Neural progenitor cell (in vitro differentiated cells): ENCODE measurements at regions not wholly inside any gene's neighbourhood (a gene's known extent, or its start where the extent isn't known, plus 50 kb on each side); places are given as distances from the start of the nearest gene placed in this dataset.

Experiments used
- DNase-seq: peaks from one replicate; pipeline ENCODE4 v3.0.0-alpha.2; 2016; ENCODE audit warnings: low spot score
- H2AFZ ChIP-seq: fragments of 200-600 bp; sonication (generic); replicated peaks from 2 replicates; pipeline ENCODE4 v1.6.1; 2016; ENCODE audit warnings: antibody characterized with exemption
- H3F3A ChIP-seq: fragments of 200-600 bp; sonication (generic); 2 replicates; pipeline ENCODE4 v1.6.1; 2016; ENCODE audit warnings: antibody characterized with exemption, low read depth
- H3K27ac ChIP-seq: fragments of 200-600 bp; sonication (generic); 2 replicates; pipeline ENCODE4 v1.5.1; 2016; ENCODE audit warnings: mild to moderate bottlenecking
- H3K27me3 ChIP-seq: fragments of 200-600 bp; sonication (generic); 2 replicates; pipeline ENCODE4 v1.6.1; 2016; ENCODE audit warnings: mild to moderate bottlenecking, moderate library complexity
- H3K36me3 ChIP-seq: fragments of 200-600 bp; sonication (generic); 2 replicates; pipeline ENCODE4 v1.5.1; 2016
- H3K4me1 ChIP-seq: fragments of 200-600 bp; sonication (generic); 2 replicates; pipeline ENCODE4 v1.6.1; 2016; ENCODE audit warnings: mixed run types
- H3K4me2 ChIP-seq: fragments of 200-600 bp; sonication (generic); 2 replicates; pipeline ENCODE4 v1.6.1; 2016
- H3K4me3 ChIP-seq: fragments of 200-600 bp; sonication (generic); 2 replicates; pipeline ENCODE4 v1.5.1; 2016
- H3K79me2 ChIP-seq: fragments of 200-600 bp; sonication (generic); 2 replicates; pipeline ENCODE4 v1.6.1; 2016; ENCODE audit warnings: low read depth
- H3K9ac ChIP-seq: fragments of 200-600 bp; sonication (generic); 2 replicates; pipeline ENCODE4 v1.6.1; 2016
- H3K9me3 ChIP-seq: fragments of 200-600 bp; sonication (generic); 2 replicates; pipeline ENCODE4 v1.5.1; 2016; ENCODE audit warnings: low read depth
- H4K20me1 ChIP-seq: fragments of 200-600 bp; sonication (generic); 2 replicates; pipeline ENCODE4 v1.6.1; 2016; ENCODE audit warnings: low read depth
- H3K27ac Mint-ChIP-seq: 3 replicates; pipeline ENCODE4 v1.8.0; 2021; ENCODE audit warnings: mixed read lengths
- H3K27me3 Mint-ChIP-seq: 2 replicates; pipeline ENCODE4 v1.8.0; 2022; ENCODE audit warnings: low read depth, mild to moderate bottlenecking, inconsistent platforms, moderate library complexity, mixed read lengths; ENCODE audit not compliant: insufficient read depth
- H3K36me3 Mint-ChIP-seq: 3 replicates; pipeline ENCODE4 v1.8.0; 2021; ENCODE audit warnings: mixed read lengths
- H3K4me1 Mint-ChIP-seq: 3 replicates; pipeline ENCODE4 v1.8.0; 2021; ENCODE audit warnings: mixed read lengths
- H3K4me3 Mint-ChIP-seq: 3 replicates; pipeline ENCODE4 v1.8.0; 2021; ENCODE audit warnings: mild to moderate bottlenecking, moderate library complexity, mixed read lengths
- H3K9me3 Mint-ChIP-seq: 3 replicates; pipeline ENCODE4 v1.8.0; 2020; ENCODE audit warnings: mixed read lengths
- EZH2 ChIP-seq: fragments of 200-600 bp; sonication (generic); IDR thresholded peaks from 2 replicates; pipeline ENCODE4 v1.6.1; 2017; ENCODE audit warnings: antibody characterized with exemption, mild to moderate bottlenecking, moderate library complexity
- EZH2phosphoT487 ChIP-seq: fragments of 200-600 bp; sonication (generic); IDR thresholded peaks from 2 replicates; pipeline ENCODE4 v1.6.1; 2017; ENCODE audit warnings: antibody characterized with exemption
- TF ChIP-seq, protein P1 (sequence below): fragments of 200-600 bp; sonication (generic); IDR thresholded peaks from 2 replicates; pipeline ENCODE4 v1.5.1; 2017; ENCODE audit warnings: antibody characterized with exemption, mild to moderate bottlenecking

DNA sequence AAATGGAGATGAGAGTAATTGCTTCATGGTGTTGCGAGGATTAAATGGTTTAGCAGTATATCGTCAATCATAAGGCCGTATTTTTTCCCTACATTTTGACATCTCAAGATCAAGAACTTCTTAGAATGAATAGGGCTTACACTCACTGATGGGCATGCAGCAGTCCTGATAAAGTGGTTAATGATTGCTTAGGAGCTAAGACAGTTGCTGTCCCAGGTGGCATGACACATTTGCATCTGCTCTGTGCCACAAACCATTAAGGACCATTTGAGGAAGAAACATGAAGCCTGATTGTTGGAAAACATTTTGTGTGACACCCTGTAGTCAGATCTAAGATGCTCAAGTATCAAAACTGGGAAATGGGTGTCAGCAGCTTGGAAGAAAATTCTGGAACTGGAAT lies 81.0 kb upstream of the SGIP1 start:
- no peak overlapping the region for H3K27ac Mint-ChIP-seq
- H3K4me2 ChIP-seq: no peak overlapping the region
- no peaks in the 10 kb centered on the region for H3K27me3 ChIP-seq
- no peaks in the 10 kb centered on the region for H3K9me3 ChIP-seq
- H3K4me1 ChIP-seq: no peaks in the 10 kb centered on the region
- H3K27ac ChIP-seq: no peak overlapping the region
- no peaks in the 10 kb centered on the region for H3K36me3 ChIP-seq
- H3K4me3 Mint-ChIP-seq: no peak overlapping the region
- no peaks in the 10 kb centered on the region for H3F3A ChIP-seq
- no peaks in the 10 kb centered on the region for H4K20me1 ChIP-seq
- no peaks in the 10 kb centered on the region for H3K27me3 Mint-ChIP-seq
- no peaks in the 10 kb centered on the region for H3K36me3 Mint-ChIP-seq
- H3K4me3 ChIP-seq: no peak overlapping the region
- no peaks in the 10 kb centered on the region for H3K79me2 ChIP-seq
- TF ChIP-seq EZH2: no peak
- no peak for TF ChIP-seq EZH2phosphoT487
- TF ChIP-seq, protein P1, sequence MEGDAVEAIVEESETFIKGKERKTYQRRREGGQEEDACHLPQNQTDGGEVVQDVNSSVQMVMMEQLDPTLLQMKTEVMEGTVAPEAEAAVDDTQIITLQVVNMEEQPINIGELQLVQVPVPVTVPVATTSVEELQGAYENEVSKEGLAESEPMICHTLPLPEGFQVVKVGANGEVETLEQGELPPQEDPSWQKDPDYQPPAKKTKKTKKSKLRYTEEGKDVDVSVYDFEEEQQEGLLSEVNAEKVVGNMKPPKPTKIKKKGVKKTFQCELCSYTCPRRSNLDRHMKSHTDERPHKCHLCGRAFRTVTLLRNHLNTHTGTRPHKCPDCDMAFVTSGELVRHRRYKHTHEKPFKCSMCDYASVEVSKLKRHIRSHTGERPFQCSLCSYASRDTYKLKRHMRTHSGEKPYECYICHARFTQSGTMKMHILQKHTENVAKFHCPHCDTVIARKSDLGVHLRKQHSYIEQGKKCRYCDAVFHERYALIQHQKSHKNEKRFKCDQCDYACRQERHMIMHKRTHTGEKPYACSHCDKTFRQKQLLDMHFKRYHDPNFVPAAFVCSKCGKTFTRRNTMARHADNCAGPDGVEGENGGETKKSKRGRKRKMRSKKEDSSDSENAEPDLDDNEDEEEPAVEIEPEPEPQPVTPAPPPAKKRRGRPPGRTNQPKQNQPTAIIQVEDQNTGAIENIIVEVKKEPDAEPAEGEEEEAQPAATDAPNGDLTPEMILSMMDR: no peak
- no peak for DNase-seq
- H3K9me3 Mint-ChIP-seq: no peaks in the 10 kb centered on the region
- no peak overlapping the region for H2AFZ ChIP-seq
- H3K4me1 Mint-ChIP-seq: no peaks in the 10 kb centered on the region
- H3K9ac ChIP-seq: no peak overlapping the region

DNA sequence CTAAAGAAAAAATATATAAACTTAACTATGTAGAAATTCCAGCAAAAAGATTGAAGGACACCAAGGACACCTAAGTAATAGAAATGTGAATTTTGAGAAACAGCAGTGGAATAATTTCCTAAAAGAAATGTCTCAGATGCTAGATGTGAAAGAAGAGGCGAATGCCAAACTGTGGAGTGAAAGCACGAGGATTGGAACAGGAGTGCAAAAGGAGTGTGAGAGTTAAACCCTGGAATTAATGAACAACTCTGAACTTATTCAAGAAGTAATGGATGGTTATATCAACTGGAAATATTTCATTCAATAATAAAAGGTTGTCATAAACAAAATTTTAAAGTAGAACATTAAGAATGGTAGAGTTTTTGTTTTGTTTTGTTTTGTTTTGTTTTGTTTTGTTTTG lies 78.5 kb upstream of the SGIP1 start:
- Histone ChIP-seq H3K27me3 (no peaks in the 10 kb centered on the region), H3K36me3 (no peaks in the 10 kb centered on the region), H2AFZ (no peak overlapping the region), H3K4me2 (no peak overlapping the region), H3K9ac (no peak overlapping the region), H4K20me1 (no peaks in the 10 kb centered on the region), H3K27ac (no peak overlapping the region), H3K4me1 (no peaks in the 10 kb centered on the region), H3K79me2 (no peaks in the 10 kb centered on the region), H3K9me3 (no peaks in the 10 kb centered on the region), H3K4me3 (no peak overlapping the region), H3F3A (no peaks in the 10 kb centered on the region)
- no peak for DNase-seq
- H3K4me3 Mint-ChIP-seq: no peak overlapping the region
- H3K36me3 Mint-ChIP-seq: no peaks in the 10 kb centered on the region
- no peaks in the 10 kb centered on the region for H3K27me3 Mint-ChIP-seq
- H3K9me3 Mint-ChIP-seq: no peaks in the 10 kb centered on the region
- H3K4me1 Mint-ChIP-seq: no peaks in the 10 kb centered on the region
- no peak overlapping the region for H3K27ac Mint-ChIP-seq
- TF ChIP-seq, protein P1: no peak
- TF ChIP-seq EZH2phosphoT487: no peak

DNA sequence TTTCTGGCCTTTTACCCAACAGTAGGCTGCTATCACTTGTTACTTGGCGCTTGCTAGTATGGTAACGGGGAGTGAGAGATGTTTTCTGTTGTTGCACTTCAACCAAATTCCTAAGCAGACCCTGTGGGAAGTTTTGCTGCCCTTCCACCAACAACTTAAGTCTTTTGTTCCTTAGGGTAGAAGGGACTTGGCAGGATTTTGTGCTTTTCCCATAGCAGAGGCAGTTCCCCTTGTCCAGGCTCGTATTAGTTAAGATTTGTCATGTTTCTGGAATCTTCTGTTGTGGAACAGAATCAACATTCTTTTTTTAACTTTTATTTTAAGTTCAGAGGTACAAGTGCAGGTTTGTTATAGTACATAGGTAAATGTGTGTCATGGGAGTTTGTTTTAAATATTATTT lies 73.2 kb upstream of the SGIP1 start:
- Histone ChIP-seq H2AFZ (no peak overlapping the region), H3K79me2 (no peaks in the 10 kb centered on the region), H3K27me3 (no peaks in the 10 kb centered on the region), H3K27ac (no peak overlapping the region), H3K4me3 (no peak overlapping the region), H3K9me3 (no peaks in the 10 kb centered on the region), H3K4me2 (no peak overlapping the region), H3K9ac (no peak overlapping the region), H3K36me3 (no peaks in the 10 kb centered on the region), H4K20me1 (no peaks in the 10 kb centered on the region), H3K4me1 (no peaks in the 10 kb centered on the region), H3F3A (no peaks in the 10 kb centered on the region)
- peaks cover 9% of the 10 kb centered on the region for H3K9me3 Mint-ChIP-seq
- no peaks in the 10 kb centered on the region for H3K27me3 Mint-ChIP-seq
- DNase-seq: no peak
- no peak overlapping the region for H3K4me3 Mint-ChIP-seq
- TF ChIP-seq, protein P1: no peak
- TF ChIP-seq EZH2phosphoT487: no peak
- no peak for TF ChIP-seq EZH2
- H3K27ac Mint-ChIP-seq: no peak overlapping the region
- H3K36me3 Mint-ChIP-seq: no peaks in the 10 kb centered on the region
- H3K4me1 Mint-ChIP-seq: no peaks in the 10 kb centered on the region

DNA sequence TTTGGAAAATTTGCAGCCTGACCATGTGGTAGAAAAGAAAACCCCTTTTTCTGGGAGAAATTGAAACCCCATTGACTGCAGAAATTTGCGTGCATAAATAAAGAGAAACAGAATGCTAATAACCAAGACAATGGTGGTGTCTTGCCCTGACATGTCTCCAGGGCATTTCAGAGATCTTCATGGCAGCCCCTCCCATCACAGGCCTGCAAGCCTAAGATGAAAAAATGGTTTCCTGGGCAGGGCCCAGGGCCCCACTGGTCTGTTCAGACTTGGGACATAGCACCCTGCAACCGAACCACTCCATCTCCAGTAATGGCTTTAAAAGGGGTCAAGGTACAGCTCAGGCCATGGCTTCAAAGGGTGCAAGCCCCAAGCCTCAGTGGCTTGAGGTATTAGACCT lies 71.6 kb upstream of the SGIP1 start:
- H3K36me3 Mint-ChIP-seq: no peaks in the 10 kb centered on the region
- no peak overlapping the region for H3K4me3 Mint-ChIP-seq
- H3K27ac Mint-ChIP-seq: no peak overlapping the region
- no peak for DNase-seq
- TF ChIP-seq, protein P1: no peak
- TF ChIP-seq EZH2phosphoT487 (no peak), EZH2 (no peak)
- H3K4me1 ChIP-seq: no peaks in the 10 kb centered on the region
- H3K9me3 Mint-ChIP-seq: peaks cover 9% of the 10 kb centered on the region
- no peak overlapping the region for H2AFZ ChIP-seq
- no peaks in the 10 kb centered on the region for H4K20me1 ChIP-seq
- no peaks in the 10 kb centered on the region for H3K27me3 ChIP-seq
- no peak overlapping the region for H3K27ac ChIP-seq
- no peak overlapping the region for H3K9ac ChIP-seq
- no peaks in the 10 kb centered on the region for H3K79me2 ChIP-seq
- H3K36me3 ChIP-seq: no peaks in the 10 kb centered on the region
- H3K9me3 ChIP-seq: no peaks in the 10 kb centered on the region
- H3K4me2 ChIP-seq: no peak overlapping the region
- no peaks in the 10 kb centered on the region for H3K4me1 Mint-ChIP-seq
- no peaks in the 10 kb centered on the region for H3F3A ChIP-seq
- H3K27me3 Mint-ChIP-seq: no peaks in the 10 kb centered on the region
- no peak overlapping the region for H3K4me3 ChIP-seq
